Astrocyte (in vitro differentiated cells and primary cell): ENCODE measurements at regions not wholly inside any gene's neighbourhood (a gene's known extent, or its start where the extent isn't known, plus 50 kb on each side); places are given as distances from the start of the nearest gene placed in this dataset.

Source experiments
- CTCF ChIP-seq: IDR thresholded peaks from 2 replicates; pipeline ENCODE4 v1.5.1; 2011; ENCODE audit warnings: low read depth, mild to moderate bottlenecking, inconsistent platforms, low read length, moderate library complexity; ENCODE audit not compliant: insufficient read depth
- EZH2 ChIP-seq: IDR thresholded peaks from 2 replicates; pipeline ENCODE4 v1.6.1; 2012; ENCODE audit warnings: mild to moderate bottlenecking, low read length, inconsistent platforms; ENCODE audit not compliant: insufficient read depth

DNA sequence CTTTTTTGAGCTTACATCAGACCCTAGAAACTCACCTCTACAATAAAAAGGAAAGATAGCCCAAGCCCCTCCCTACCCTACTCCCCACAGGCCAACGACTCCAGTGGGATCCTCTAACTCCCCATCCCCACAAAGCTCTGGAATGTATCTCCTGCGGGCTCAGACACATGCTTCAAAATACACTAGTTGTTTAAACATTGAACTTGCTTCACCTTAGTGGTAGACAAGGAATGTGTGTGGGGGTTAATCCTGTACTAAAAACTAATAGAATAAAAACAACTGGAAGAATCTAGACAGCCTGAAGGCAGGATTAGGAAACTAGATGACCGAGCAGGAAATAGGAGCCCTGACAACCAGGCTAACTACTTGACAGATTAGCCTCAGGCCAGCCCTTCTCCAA, 211.5 kb downstream of the SUCLG1 start:
- TF ChIP-seq CTCF (no peak), EZH2 (no peak)
